Activated naive CD4-positive, alpha-beta T cell treated with anti-CD3 and anti-CD28 coated beads for 36 hours (primary cell): ENCODE measurements at regions not wholly inside any gene's neighbourhood (a gene's known extent, or its start where the extent isn't known, plus 50 kb on each side); places are given as distances from the start of the nearest gene placed in this dataset.
"Not testable (repeated sequence)": the region's sequence is repeated elsewhere in the genome, so short reads cannot be mapped to it uniquely, and the experiment has no call there.

ENCODE experiments used
- CTCF ChIA-PET: fragments of 350-600 bp; sonication (Branson Sonifier 250); formaldehyde crosslinking; loops from one replicate; lab custom pipeline; 2021; ENCODE audit warnings: antibody characterized with exemption; lab: Charles Lee
- DNase-seq: peaks from one replicate; pipeline ENCODE4 v3.0.0-alpha.2; 2020
- H3K27ac Mint-ChIP-seq: one replicate; pipeline ENCODE4 v1.8.0; 2021; ENCODE audit warnings: mild to moderate bottlenecking, mixed read lengths
- H3K27me3 Mint-ChIP-seq: one replicate; pipeline ENCODE4 v1.8.0; 2021; ENCODE audit warnings: low read depth, mixed read lengths
- H3K36me3 Mint-ChIP-seq: one replicate; pipeline ENCODE4 v1.8.0; 2021; ENCODE audit warnings: low read depth, mixed read lengths
- H3K4me1 Mint-ChIP-seq: one replicate; pipeline ENCODE4 v1.8.0; 2021; ENCODE audit warnings: low read depth, mixed read lengths
- H3K4me3 Mint-ChIP-seq: one replicate; pipeline ENCODE4 v1.8.0; 2021; ENCODE audit warnings: mild to moderate bottlenecking, moderate library complexity, mixed read lengths
- H3K9me3 Mint-ChIP-seq: one replicate; pipeline ENCODE4 v1.8.0; 2021; ENCODE audit warnings: mixed read lengths
- intact Hi-C: fragments of 100-400 bp; cut with micrococcal nuclease; formaldehyde crosslinking; loops from one replicate; pipeline ENCODE4 v1.15.1; 2023

DNA sequence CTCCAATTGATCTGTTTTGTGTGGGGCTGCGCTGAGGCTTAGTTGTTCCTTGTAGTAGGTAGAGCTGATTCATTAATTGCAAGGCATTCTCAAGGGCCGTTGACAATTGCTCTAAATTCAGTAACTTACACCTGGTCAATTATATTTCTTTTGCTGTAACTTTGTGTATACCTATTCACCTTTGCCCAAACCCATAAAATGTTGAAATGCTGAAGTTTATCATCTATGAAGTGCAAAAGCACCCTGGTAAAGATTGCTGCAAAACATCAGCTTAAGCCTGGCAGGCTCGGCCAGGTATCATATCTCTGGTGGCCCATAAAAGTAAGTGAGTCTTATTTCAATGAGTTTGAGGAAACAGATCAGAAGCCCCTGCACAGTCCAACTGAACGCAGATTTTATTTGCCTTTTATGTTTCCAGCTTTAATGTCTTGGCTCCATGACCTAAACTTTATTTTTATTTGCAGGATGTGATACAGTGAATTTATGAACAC lies 203.6 kb upstream of the SLCO3A1 start:
- intact Hi-C loops = no loop called here
- DNase-seq = no peak
- Mint-ChIP-seq H3K4me1 (no peaks in the 10 kb centered on the region), H3K4me3 (no peak overlapping the region), H3K36me3 (no peaks in the 10 kb centered on the region), H3K9me3 (no peaks in the 10 kb centered on the region), H3K27ac (no peak overlapping the region), H3K27me3 (peaks cover 2% of the 10 kb centered on the region)
- CTCF ChIA-PET = interaction anchor here (1.3 kb wide), 1 partner anchor 57 kb away, joined by 4 read pairs; no protein-coding TSS in a partner anchor

DNA sequence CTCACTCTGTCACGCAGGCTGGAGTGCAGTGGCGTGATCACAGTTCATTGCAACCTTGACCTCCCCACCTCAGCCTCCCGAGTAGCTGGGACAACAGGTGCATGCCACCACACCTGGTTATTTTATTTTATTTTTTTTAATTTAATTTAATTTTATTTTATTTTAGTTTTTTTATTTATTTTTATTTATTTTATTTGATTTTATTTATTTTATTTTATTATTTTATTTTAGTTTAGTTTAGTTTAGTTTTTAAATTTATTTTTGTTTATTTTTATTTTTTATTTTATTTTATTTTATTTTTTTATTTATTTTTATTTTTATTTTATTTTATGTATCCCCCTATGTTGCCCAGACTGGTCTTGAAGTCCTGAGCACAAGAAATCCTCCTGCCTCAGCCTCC lies 202.3 kb upstream of the SLCO3A1 start:
- no peaks in the 10 kb centered on the region for H3K9me3 Mint-ChIP-seq
- intact Hi-C loops = no loop called here
- H3K36me3 Mint-ChIP-seq = no peaks in the 10 kb centered on the region
- peaks cover 4% of the 10 kb centered on the region for H3K4me1 Mint-ChIP-seq
- no peak overlapping the region for H3K4me3 Mint-ChIP-seq
- H3K27me3 Mint-ChIP-seq = peaks cover 12% of the 10 kb centered on the region
- no peak overlapping the region for H3K27ac Mint-ChIP-seq
- CTCF ChIA-PET = interaction anchor here (1.3 kb wide), 1 partner anchor 55 kb away, joined by 4 read pairs; no protein-coding TSS in a partner anchor
- DNase-seq = no peak

DNA sequence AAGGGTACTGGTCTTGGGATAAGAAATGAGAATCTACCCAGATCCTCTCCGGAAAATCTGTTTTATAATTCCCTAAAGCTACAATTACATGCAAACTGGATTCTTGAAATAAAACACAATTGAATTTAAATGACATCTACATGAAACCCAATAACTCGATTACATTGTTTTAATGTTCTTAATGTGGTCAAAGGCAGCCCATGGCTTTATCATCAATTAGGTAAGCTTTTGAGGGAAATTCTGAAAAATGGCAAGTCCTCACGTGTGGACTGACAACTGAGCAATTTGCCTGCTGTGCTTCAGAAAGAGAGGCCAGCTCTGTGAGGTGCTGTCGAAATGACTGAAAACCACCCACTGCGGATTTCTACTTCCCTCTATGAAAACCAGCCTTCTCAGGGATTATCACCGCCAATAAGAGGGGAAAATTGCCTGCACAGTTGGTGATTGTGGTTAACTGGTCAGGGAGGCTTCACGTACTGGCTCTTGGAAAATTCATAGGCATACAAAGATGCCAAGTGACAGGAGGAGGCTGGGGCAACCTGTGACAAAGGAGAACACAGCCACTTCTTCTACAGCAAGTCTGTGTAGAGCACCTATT lies 200.8 kb upstream of the SLCO3A1 start:
- H3K27me3 Mint-ChIP-seq = peaks cover 17% of the 10 kb centered on the region
- intact Hi-C loops = no loop called here
- H3K9me3 Mint-ChIP-seq = no peaks in the 10 kb centered on the region
- H3K4me1 Mint-ChIP-seq = peaks cover 4% of the 10 kb centered on the region
- H3K27ac Mint-ChIP-seq = no peak overlapping the region
- no peak overlapping the region for H3K4me3 Mint-ChIP-seq
- H3K36me3 Mint-ChIP-seq = peaks cover 1% of the 10 kb centered on the region
- DNase-seq = no peak
- CTCF ChIA-PET = no interaction called here

GRCh38 chr15:91655563-91656290 lies 197.8 kb upstream of the SLCO3A1 start:
- H3K4me1 Mint-ChIP-seq, DNase-seq: not testable (repeated sequence)

DNA sequence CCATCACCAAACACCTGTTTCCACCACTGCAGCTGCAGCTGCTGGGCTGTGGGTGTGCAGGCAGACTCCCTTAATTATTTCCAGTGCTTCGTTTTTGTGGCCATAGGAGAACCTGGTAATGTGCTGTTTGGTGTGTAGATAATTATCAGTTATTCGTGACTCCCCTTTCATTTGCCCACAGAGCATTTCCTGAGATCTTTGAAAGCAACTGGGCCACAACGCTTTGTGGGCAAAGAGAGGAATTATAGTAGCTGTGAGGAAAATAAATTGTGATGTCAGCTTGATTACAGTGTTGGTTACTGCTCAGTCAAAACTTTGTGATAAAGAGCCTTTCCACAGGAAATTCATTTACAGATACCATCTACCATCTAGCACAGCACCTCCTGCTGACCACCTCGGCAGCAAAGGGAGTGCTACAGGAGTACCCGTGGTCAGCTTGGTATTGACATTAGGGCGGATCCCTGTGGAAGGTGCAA lies 193.3 kb upstream of the SLCO3A1 start:
- Mint-ChIP-seq H3K27me3 (peaks cover 20% of the 10 kb centered on the region), H3K4me1 (peaks cover 9% of the 10 kb centered on the region), H3K9me3 (no peaks in the 10 kb centered on the region), H3K4me3 (no peak overlapping the region), H3K36me3 (peaks cover 1% of the 10 kb centered on the region), H3K27ac (no peak overlapping the region)
- no peak for DNase-seq
- CTCF ChIA-PET = interaction anchor here (0.6 kb wide), 1 partner anchor 121 kb away, joined by 4 read pairs; no protein-coding TSS in a partner anchor
- intact Hi-C loops = no loop called here

More at GRCh38 chr15:91655563-91656290, 197.8 kb upstream of the SLCO3A1 start:
- H3K36me3 Mint-ChIP-seq, H3K9me3 Mint-ChIP-seq, H3K4me3 Mint-ChIP-seq, intact Hi-C loops, H3K27ac Mint-ChIP-seq: not testable (repeated sequence)
- CTCF ChIA-PET = interaction anchor here (1.6 to 1.9 kb wide), 2 partner anchors 10 to 423 kb away, joined by 3 to 4 read pairs; no protein-coding TSS in a partner anchor
- peaks cover 24% of the 10 kb centered on the region for H3K27me3 Mint-ChIP-seq

GRCh38 chr15:91664224-91664836 lies 189.2 kb upstream of the SLCO3A1 start:
- Mint-ChIP-seq H3K36me3 (no peaks in the 10 kb centered on the region), H3K4me3 (no peak overlapping the region), H3K27me3 (peaks cover under 1% of the 10 kb centered on the region), H3K4me1 (peaks cover 5% of the 10 kb centered on the region), H3K27ac (no peak overlapping the region), H3K9me3 (no peaks in the 10 kb centered on the region)
- intact Hi-C loops = no loop called here
- DNase-seq = no peak
- CTCF ChIA-PET = interaction anchor here (0.7 kb wide), 1 partner anchor 77 kb away, joined by 3 read pairs; no protein-coding TSS in a partner anchor

DNA sequence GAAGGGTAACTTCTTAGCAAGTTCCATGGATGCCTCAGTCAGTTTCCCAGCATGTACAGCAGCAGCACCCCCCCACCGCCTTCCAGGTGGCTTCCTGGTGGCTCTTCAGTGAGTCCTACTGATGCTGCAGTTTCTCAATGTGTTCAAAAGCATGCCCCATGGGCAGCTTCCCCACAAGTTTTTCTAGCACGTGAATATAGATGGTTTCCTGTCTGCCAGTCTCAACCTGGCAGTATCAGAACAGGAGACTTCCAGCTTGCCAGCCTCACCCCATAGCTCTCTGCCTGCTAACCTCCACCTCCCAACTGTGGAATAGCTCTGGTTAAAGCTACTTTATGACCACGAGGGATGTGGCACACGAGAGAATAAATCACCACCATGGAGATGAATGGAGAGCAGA lies 188.3 kb upstream of the SLCO3A1 start:
- Mint-ChIP-seq H3K4me1 (peaks cover 2% of the 10 kb centered on the region), H3K9me3 (no peaks in the 10 kb centered on the region), H3K4me3 (no peak overlapping the region), H3K36me3 (no peaks in the 10 kb centered on the region), H3K27me3 (no peaks in the 10 kb centered on the region), H3K27ac (no peak overlapping the region)
- CTCF ChIA-PET = no interaction called here
- intact Hi-C loops = no loop called here
- DNase-seq = no peak

GRCh38 chr15:91668370-91668769 lies 185.1 kb upstream of the SLCO3A1 start:
- H3K27me3 Mint-ChIP-seq = peaks cover 2% of the 10 kb centered on the region
- CTCF ChIA-PET = no interaction called here

GRCh38 chr15:91670108-91670507 lies 183.4 kb upstream of the SLCO3A1 start:
- Mint-ChIP-seq H3K27me3 (peaks cover 6% of the 10 kb centered on the region), H3K27ac (no peak overlapping the region), H3K36me3 (peaks cover 3% of the 10 kb centered on the region), H3K9me3 (peaks cover 10% of the 10 kb centered on the region), H3K4me1 (no peaks in the 10 kb centered on the region), H3K4me3 (no peak overlapping the region)
- intact Hi-C loops = no loop called here
- no peak for DNase-seq
- CTCF ChIA-PET = interaction anchor here (0.9 kb wide), 1 partner anchor 368 kb away, joined by 6 read pairs; no protein-coding TSS in a partner anchor

More at GRCh38 chr15:91668370-91668769, 185.1 kb upstream of the SLCO3A1 start:
- H3K27ac Mint-ChIP-seq = no peak overlapping the region
- H3K4me1 Mint-ChIP-seq = no peaks in the 10 kb centered on the region
- intact Hi-C loops = no loop called here
- no peaks in the 10 kb centered on the region for H3K36me3 Mint-ChIP-seq
- no peaks in the 10 kb centered on the region for H3K9me3 Mint-ChIP-seq
- no peak overlapping the region for H3K4me3 Mint-ChIP-seq
- DNase-seq = no peak

GRCh38 chr15:91678003-91678402 lies 175.5 kb upstream of the SLCO3A1 start:
- intact Hi-C loops = no loop called here
- CTCF ChIA-PET = interaction anchor here (1.9 kb wide), 1 partner anchor 28 kb away, joined by 10 read pairs; no protein-coding TSS in a partner anchor
- H3K4me3 Mint-ChIP-seq = no peak overlapping the region
- H3K4me1 Mint-ChIP-seq = no peaks in the 10 kb centered on the region
- H3K27me3 Mint-ChIP-seq = peaks cover 16% of the 10 kb centered on the region
- peaks cover 10% of the 10 kb centered on the region for H3K9me3 Mint-ChIP-seq
- no peak for DNase-seq
- H3K36me3 Mint-ChIP-seq = peaks cover 3% of the 10 kb centered on the region
- no peak overlapping the region for H3K27ac Mint-ChIP-seq

GRCh38 chr15:91679447-91679846 lies 174.1 kb upstream of the SLCO3A1 start:
- CTCF ChIA-PET = interaction anchor here (1.9 kb wide), 1 partner anchor 27 kb away, joined by 10 read pairs; no protein-coding TSS in a partner anchor

GRCh38 chr15:91685436-91685835 lies 168.1 kb upstream of the SLCO3A1 start:
- peaks cover 23% of the 10 kb centered on the region for H3K27me3 Mint-ChIP-seq
- H3K4me1 Mint-ChIP-seq = no peaks in the 10 kb centered on the region
- intact Hi-C loops = no loop called here
- CTCF ChIA-PET = no interaction called here
- no peak for DNase-seq
- no peaks in the 10 kb centered on the region for H3K9me3 Mint-ChIP-seq
- H3K4me3 Mint-ChIP-seq = no peak overlapping the region
- H3K27ac Mint-ChIP-seq = no peak overlapping the region
- H3K36me3 Mint-ChIP-seq = no peaks in the 10 kb centered on the region

More at GRCh38 chr15:91679447-91679846, 174.1 kb upstream of the SLCO3A1 start:
- Mint-ChIP-seq H3K36me3 (peaks cover 2% of the 10 kb centered on the region), H3K27me3 (peaks cover 24% of the 10 kb centered on the region), H3K4me1 (no peaks in the 10 kb centered on the region), H3K27ac (no peak overlapping the region), H3K4me3 (no peak overlapping the region), H3K9me3 (peaks cover 6% of the 10 kb centered on the region)
- no peak for DNase-seq
- intact Hi-C loops = no loop called here
